C4-2B (cell line): ENCODE measurements at regions not wholly inside any gene's neighbourhood (a gene's known extent, or its start where the extent isn't known, plus 50 kb on each side); places are given as distances from the start of the nearest gene placed in this dataset.

Experiments used
- ZFX ChIP-seq: fragments of 450-650 bp; IDR thresholded peaks from 2 replicates; pipeline ENCODE4 v1.6.1; 2017
- TF ChIP-seq, protein P1 (sequence below): fragments of 450-650 bp; conservative IDR thresholded peaks from 2 replicates; pipeline ENCODE4 v1.5.1; 2017; ENCODE audit warnings: mild to moderate bottlenecking

DNA sequence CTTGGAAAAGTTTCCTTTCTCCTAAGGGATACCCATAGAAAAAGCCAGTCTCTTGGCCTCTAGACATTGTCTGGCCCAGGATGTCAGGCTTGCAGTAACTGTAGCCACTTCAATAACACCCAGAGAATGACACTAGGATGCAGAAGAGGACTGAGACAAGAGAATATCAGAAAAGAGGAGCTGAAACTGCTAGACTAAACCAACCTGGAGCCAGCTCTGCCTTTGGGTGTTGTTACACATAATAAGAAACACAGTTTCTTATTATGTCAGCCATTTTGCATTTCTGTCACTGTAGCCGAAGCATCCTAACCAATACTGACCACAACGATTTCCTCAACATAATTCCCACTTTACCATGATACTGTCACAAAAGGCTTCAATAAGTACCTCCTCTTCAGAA is 72.2 kb upstream of the RCN1 start:
- TF ChIP-seq, protein P1, sequence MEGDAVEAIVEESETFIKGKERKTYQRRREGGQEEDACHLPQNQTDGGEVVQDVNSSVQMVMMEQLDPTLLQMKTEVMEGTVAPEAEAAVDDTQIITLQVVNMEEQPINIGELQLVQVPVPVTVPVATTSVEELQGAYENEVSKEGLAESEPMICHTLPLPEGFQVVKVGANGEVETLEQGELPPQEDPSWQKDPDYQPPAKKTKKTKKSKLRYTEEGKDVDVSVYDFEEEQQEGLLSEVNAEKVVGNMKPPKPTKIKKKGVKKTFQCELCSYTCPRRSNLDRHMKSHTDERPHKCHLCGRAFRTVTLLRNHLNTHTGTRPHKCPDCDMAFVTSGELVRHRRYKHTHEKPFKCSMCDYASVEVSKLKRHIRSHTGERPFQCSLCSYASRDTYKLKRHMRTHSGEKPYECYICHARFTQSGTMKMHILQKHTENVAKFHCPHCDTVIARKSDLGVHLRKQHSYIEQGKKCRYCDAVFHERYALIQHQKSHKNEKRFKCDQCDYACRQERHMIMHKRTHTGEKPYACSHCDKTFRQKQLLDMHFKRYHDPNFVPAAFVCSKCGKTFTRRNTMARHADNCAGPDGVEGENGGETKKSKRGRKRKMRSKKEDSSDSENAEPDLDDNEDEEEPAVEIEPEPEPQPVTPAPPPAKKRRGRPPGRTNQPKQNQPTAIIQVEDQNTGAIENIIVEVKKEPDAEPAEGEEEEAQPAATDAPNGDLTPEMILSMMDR, result no peak
- TF ChIP-seq ZFX, result no peak
